Body of pancreas (tissue), 4 donors: ENCODE measurements at regions not wholly inside any gene's neighbourhood (a gene's known extent, or its start where the extent isn't known, plus 50 kb on each side); places are given as distances from the start of the nearest gene placed in this dataset.
"Not testable (repeated sequence)": the region's sequence is repeated elsewhere in the genome, so short reads cannot be mapped to it uniquely, and the experiment has no call there.

Experiments
- ATAC-seq: fragments of 150-250 bp; one replicate; pipeline ENCODE4 v1.9.1; 2016
- DNase-seq, 4 donors: peaks; one replicate each; pipeline ENCODE4 v3.0.0-alpha.2; 2019
- H3K27ac ChIP-seq, 4 donors: fragments of 200-600 bp; sonication (generic); 1 replicate in 3 of 4; 2 replicates in 1 of 4; pipeline versions ENCODE4 v1.5.1 to v1.6.1; 2016 to 2019; ENCODE audit warnings: mild to moderate bottlenecking in 1 of 4, mixed read lengths in 1 of 4, moderate library complexity in 1 of 4
- H3K27me3 ChIP-seq, 2 donors: fragments of 200-600 bp; sonication (generic); one replicate each; pipeline ENCODE4 v1.6.0; 2016; ENCODE audit warnings: mild to moderate bottlenecking in 1 of 2
- H3K36me3 ChIP-seq, 2 donors: fragments of 200-600 bp; sonication (generic); replicated peaks in 1 of 2; 2 replicates each; pipeline ENCODE4 v1.5.1; 2016; ENCODE audit warnings: low read depth in 2 of 2; ENCODE audit not compliant: insufficient read depth in 1 of 2
- H3K4me1 ChIP-seq: fragments of 200-600 bp; sonication (generic); one replicate; pipeline ENCODE4 v1.6.0; 2016
- H3K4me3 ChIP-seq, 2 donors: fragments of 200-600 bp; sonication (generic); 1 replicate in 1 of 2; 2 replicates in 1 of 2; pipeline ENCODE4 v1.5.1; 2016 to 2019
- H3K9me3 ChIP-seq, 3 donors: fragments of 200-600 bp; sonication (generic); 1 replicate in 2 of 3; 2 replicates in 1 of 3; pipeline ENCODE4 v1.5.1; 2016
- CTCF ChIP-seq, 7 experiments: fragments of 450-650 bp in 4 of 7; fragments of 200-600 bp in 3 of 7; sonication (generic) in 3 of 7; IDR thresholded peaks; one replicate each; pipeline ENCODE4 v1.5.1; 2016 to 2019; ENCODE audit warnings: antibody characterized with exemption in 7 of 7
- POLR2A ChIP-seq, 3 donors: fragments of 450-650 bp; IDR thresholded peaks; one replicate each; pipeline ENCODE4 v1.6.1; 2016; ENCODE audit warnings: antibody characterized with exemption in 3 of 3, mild to moderate bottlenecking in 2 of 3
- WGBS, 2 donors: methylation state at CpG; one replicate each; pipeline ENCODE4 v1.1.5; 2017; 5-methylcytosine and 5-hydroxymethylcytosine counted together
- intact Hi-C: fragments of 100-400 bp; cut with DNase I; formaldehyde crosslinking; loops from one replicate; pipeline ENCODE4 v1.15.1; 2023

DNA sequence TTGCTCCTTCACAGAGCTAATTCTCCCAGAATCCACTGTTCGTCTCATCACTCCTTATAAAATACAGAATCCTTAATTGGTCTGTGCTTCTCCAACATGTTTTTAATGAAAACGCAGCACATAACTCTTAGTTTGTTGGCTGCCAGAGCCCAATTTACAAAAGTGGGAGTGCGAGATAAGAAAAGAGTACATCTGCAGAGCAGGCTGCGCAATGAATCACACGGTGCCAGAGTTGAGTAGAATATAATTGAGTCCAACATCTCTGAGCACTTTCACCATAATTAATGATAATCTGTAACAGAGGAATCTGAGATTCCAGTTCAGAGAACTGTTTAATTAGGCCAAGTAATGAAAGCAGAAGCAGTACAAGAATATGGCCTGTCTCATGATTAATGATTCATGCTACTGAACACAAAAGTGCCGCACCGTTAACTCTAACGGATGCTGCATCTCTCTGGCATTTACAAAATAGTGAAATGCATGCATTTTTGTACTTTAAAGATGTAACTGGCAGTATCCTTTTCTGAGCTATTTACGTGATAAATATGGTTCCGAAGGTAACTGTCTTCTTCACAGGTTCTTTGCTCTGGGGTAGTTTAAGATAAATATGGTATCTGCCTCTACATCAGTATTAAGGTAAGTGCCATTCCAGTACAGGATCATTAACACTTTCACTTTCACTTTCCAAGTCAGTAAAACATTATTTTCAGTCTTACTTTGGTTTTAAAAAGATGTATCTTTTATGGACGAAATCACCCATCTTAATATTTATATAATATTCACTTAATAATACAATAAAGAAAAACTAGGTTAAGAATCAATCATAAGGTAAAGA lies 785.6 kb downstream of the NR4A2 start:
- Histone ChIP-seq H3K4me1 (no peaks in the 10 kb centered on the region), H3K27me3 (no peaks in the 10 kb centered on the region), H3K27ac (no peak overlapping the region), H3K4me3 (no peak overlapping the region), H3K36me3 (no peaks in the 10 kb centered on the region), H3K9me3 (no peaks in the 10 kb centered on the region)
- intact Hi-C loops: no loop called here
- TF ChIP-seq CTCF (IDR thresholded peaks at IDR 0.05) (no peak), POLR2A (IDR thresholded peaks at IDR 0.05) (no peak)
- ATAC-seq: no peak
- DNase-seq: no peak
- WGBS, 2 donors: 43 to 44% methylated on average over 11 of the region's 11 CpGs

DNA sequence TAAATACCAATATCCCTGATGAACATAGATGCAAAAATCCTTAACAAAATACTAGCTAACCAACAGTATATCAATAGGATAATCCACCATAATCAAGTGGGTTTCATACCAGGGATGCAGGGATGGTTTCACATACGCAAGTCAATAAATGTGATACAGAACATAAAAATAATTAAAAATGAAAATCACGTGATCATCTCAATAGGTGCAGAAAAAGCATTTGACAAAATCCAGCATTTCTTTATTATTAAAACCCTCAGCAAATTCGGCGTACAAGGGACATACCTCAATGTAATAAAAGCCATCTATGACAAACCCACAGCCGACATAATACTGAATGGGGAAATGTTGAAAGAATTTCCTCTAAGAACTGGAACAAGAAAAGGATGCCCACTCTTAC lies 793.5 kb downstream of the NR4A2 start:
- H3K4me3 ChIP-seq, H3K9me3 ChIP-seq, H3K4me1 ChIP-seq, ATAC-seq, intact Hi-C loops, DNase-seq, H3K36me3 ChIP-seq, H3K27ac ChIP-seq, H3K27me3 ChIP-seq: not testable (repeated sequence)
- 60 to 78% methylated on average over 5 of the region's 5 CpGs for WGBS, 2 donors

GRCh38 chr2:155528034-155528433 lies 804.5 kb downstream of the NR4A2 start:
- WGBS, 2 donors: 67 to 79% methylated on average over 1 of the region's 1 CpG
- no peaks in the 10 kb centered on the region for H3K4me1 ChIP-seq
- H3K27me3 ChIP-seq: no peaks in the 10 kb centered on the region
- no peaks in the 10 kb centered on the region for H3K9me3 ChIP-seq
- no peak overlapping the region for H3K4me3 ChIP-seq
- DNase-seq (no peak), ATAC-seq (no peak)
- intact Hi-C loops: no loop called here
- TF ChIP-seq CTCF (IDR thresholded peaks at IDR 0.05) (no peak), POLR2A (IDR thresholded peaks at IDR 0.05) (no peak)
- H3K36me3 ChIP-seq: no peaks in the 10 kb centered on the region
- no peak overlapping the region for H3K27ac ChIP-seq

DNA sequence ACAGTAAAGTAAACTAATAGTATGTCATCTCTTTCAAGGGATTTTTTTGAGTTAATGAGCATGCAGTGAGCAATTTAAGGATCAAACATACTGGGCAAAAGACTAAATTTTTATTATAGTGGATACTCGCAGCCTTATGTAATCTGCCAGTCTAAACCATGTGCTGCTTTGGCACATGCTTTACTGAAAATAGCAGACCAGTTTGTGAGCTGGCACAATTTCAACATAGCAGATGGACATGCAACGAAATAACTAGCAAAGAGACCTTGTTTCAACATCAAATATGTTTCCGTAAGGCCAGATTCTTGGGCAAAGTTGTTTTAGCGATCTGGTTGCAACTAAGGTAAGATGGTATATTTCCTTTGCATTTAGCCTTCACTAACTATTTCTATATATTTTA lies 807.3 kb downstream of the NR4A2 start:
- TF ChIP-seq CTCF (IDR thresholded peaks at IDR 0.05) (no peak), POLR2A (IDR thresholded peaks at IDR 0.05) (no peak)
- Histone ChIP-seq H3K4me1 (no peaks in the 10 kb centered on the region), H3K27me3 (no peaks in the 10 kb centered on the region), H3K36me3 (no peaks in the 10 kb centered on the region), H3K4me3 (no peak overlapping the region), H3K27ac (no peak overlapping the region), H3K9me3 (no peaks in the 10 kb centered on the region)
- intact Hi-C loops: no loop called here
- 33 to 41% methylated on average over 4 of the region's 4 CpGs for WGBS, 2 donors
- DNase-seq: peak; percentile 38 to 66 (median 57)
- ATAC-seq: no peak

- no peaks in the 10 kb centered on the region for H3K4me1 ChIP-seq
- H3K9me3 ChIP-seq: no peaks in the 10 kb centered on the region
- DNase-seq: no peak
- H3K27me3 ChIP-seq: no peaks in the 10 kb centered on the region
- no peaks in the 10 kb centered on the region for H3K36me3 ChIP-seq
- H3K27ac ChIP-seq: no peak overlapping the region
- H3K4me3 ChIP-seq: no peak overlapping the region
- WGBS, 2 donors: 71 to 76% methylated on average over 2 of the region's 2 CpGs
- no peak for TF ChIP-seq POLR2A (IDR thresholded peaks at IDR 0.05)
- no peak for TF ChIP-seq CTCF (IDR thresholded peaks at IDR 0.05)
- no peak for ATAC-seq
- intact Hi-C loops: no loop called here
Observed at GRCh38 chr2:155519529-155520130, 812.9 kb downstream of the NR4A2 start.
